ENCODE measurements at regions not wholly inside any gene's neighbourhood (a gene's known extent, or its start where the extent isn't known, plus 50 kb on each side); places are given as distances from the start of the nearest gene placed in this dataset.

- no peak overlapping the region for H2BK120ac ChIP-seq (replicated peaks; ENCODE audit: low read depth, low read length)
- no peak overlapping the region for H3K4me2 ChIP-seq (ENCODE audit: insufficient read depth in 1 of 2, low read depth in 2 of 2, low read length in 2 of 2)
- no peak overlapping the region for H3K14ac ChIP-seq (ENCODE audit: insufficient read length)
- no peak overlapping the region for H4K5ac ChIP-seq (ENCODE audit: insufficient read length, low read depth, low read length)
- no peaks in the 10 kb centered on the region for H3K27me3 ChIP-seq (replicated peaks in 1 of 4; ENCODE audit: control insufficient read depth in 3 of 4, extremely low read depth in 1 of 4, insufficient read depth in 3 of 4, low read length in 3 of 4)
- no peak overlapping the region for H2BK12ac ChIP-seq (ENCODE audit: low read depth, low read length)
- ChIA-PET CTCF (ENCODE audit: partially characterized antibody) (no interaction called here), POLR2A (ENCODE audit: partially characterized antibody) (no interaction called here)
- no peaks in the 10 kb centered on the region for H3K23me2 ChIP-seq (ENCODE audit: low read depth, low read length)
- H4K91ac ChIP-seq (replicated peaks; ENCODE audit: insufficient read length, low read length) = no peak overlapping the region
- H2BK15ac ChIP-seq (ENCODE audit: low read length) = no peak overlapping the region
- H3K79me2 ChIP-seq (ENCODE audit: control insufficient read depth in 1 of 2, insufficient read depth in 2 of 2, low read length in 2 of 2) = no peaks in the 10 kb centered on the region
- 84% methylated on average over 4 of the region's 6 CpGs; no CpG with 5 or more reads in 1 of the 2 experiments for WGBS, 2 experiments (ENCODE audit: extremely low coverage in 1 of 2, insufficient coverage in 1 of 2, insufficient read length in 1 of 2, insufficient replicate concordance in 2 of 2, low coverage in 1 of 2, low lambda C conversion rate in 2 of 2, missing lambda C conversion rate in 1 of 2)
- H3K4me1 ChIP-seq (replicated peaks in 1 of 4; ENCODE audit: control insufficient read depth in 3 of 4, insufficient read depth in 4 of 4, low read length in 3 of 4) = peaks cover 0 to 9% (median 0%) of the 10 kb centered on the region in 4 experiments; a peak in 3 of 7 replicates
- no peak overlapping the region for H2BK20ac ChIP-seq (ENCODE audit: low read length)
- no peaks in the 10 kb centered on the region for H3K9me3 ChIP-seq (ENCODE audit: insufficient read depth in 2 of 2, low read depth in 1 of 2, low read length in 1 of 2)
- no peak overlapping the region for H3K4me3 ChIP-seq (ENCODE audit: extremely low read depth in 1 of 4, insufficient read depth in 2 of 4, low read depth in 3 of 4, low read length in 4 of 4)
- FAIRE-seq (no peak), DNase-seq (ENCODE audit: low read depth in 1 of 2, low spot score in 2 of 2) (no peak)
- H2BK5ac ChIP-seq (ENCODE audit: low read depth, low read length) = no peak overlapping the region
- H4K8ac ChIP-seq (ENCODE audit: extremely low read depth, insufficient read depth, low read length) = no peak overlapping the region
- no peak overlapping the region for H2AK5ac ChIP-seq (ENCODE audit: low read depth, low read length)
- H3K36me3 ChIP-seq (ENCODE audit: control insufficient read depth in 2 of 4, insufficient read depth in 4 of 4, low read length in 3 of 4) = no peaks in the 10 kb centered on the region
- no peak overlapping the region for H3K23ac ChIP-seq (ENCODE audit: insufficient read length)
- no peak overlapping the region for H3K18ac ChIP-seq (ENCODE audit: extremely low read depth, low read length)
- no peak overlapping the region for H3K56ac ChIP-seq (replicated peaks; ENCODE audit: insufficient read length, low read depth, low read length)
- no peak overlapping the region for H2AFZ ChIP-seq (ENCODE audit: low read length)
- no peak overlapping the region for H3K27ac ChIP-seq (ENCODE audit: low read depth, low read length)
- no peak overlapping the region for H3K9ac ChIP-seq (replicated peaks in 1 of 4; ENCODE audit: extremely low read depth in 1 of 4, low read depth in 3 of 4, low read length in 3 of 4)
- TF ChIP-seq JUN (IDR thresholded peaks at IDR 0.05; ENCODE audit: low read depth, low read length) = no peak
- no peak for TF ChIP-seq POU5F1 (IDR thresholded peaks at IDR 0.05; ENCODE audit: low read depth, low read length)
- no peak for TF ChIP-seq EGR1 (IDR thresholded peaks at IDR 0.05; ENCODE audit: borderline replicate concordance, low read depth, low read length)
- TF ChIP-seq CBX8 (IDR thresholded peaks at IDR 0.05; ENCODE audit: borderline replicate concordance, low read depth, low read length) = no peak
- TF ChIP-seq TAF1 (IDR thresholded peaks at IDR 0.05; ENCODE audit: low read depth, low read length) = no peak
- TF ChIP-seq KDM4A (IDR thresholded peaks at IDR 0.05; ENCODE audit: low read depth, low read length, severe bottlenecking) = no peak
- no peak for TF ChIP-seq SP1 (IDR thresholded peaks at IDR 0.05; ENCODE audit: low read depth, low read length)
- TF ChIP-seq SP2 (IDR thresholded peaks at IDR 0.05; ENCODE audit: low read length) = no peak
- no peak for TF ChIP-seq E2F6 (IDR thresholded peaks at IDR 0.05)
- no peak for TF ChIP-seq POLR2A (IDR thresholded peaks at IDR 0.05; ENCODE audit: control extremely low read depth in 1 of 2, low read depth in 2 of 2, low read length in 2 of 2)
- no peak for TF ChIP-seq CTBP2 (IDR thresholded peaks at IDR 0.05; ENCODE audit: borderline replicate concordance, insufficient read depth, insufficient read length, low read length)
- no peak for TF ChIP-seq RXRA (IDR thresholded peaks at IDR 0.05; ENCODE audit: insufficient read depth, low read depth, low read length)
- no peak for TF ChIP-seq CHD1 (IDR thresholded peaks at IDR 0.05; ENCODE audit: low read depth, low read length)
- no peak for TF ChIP-seq TEAD4 (IDR thresholded peaks at IDR 0.05; ENCODE audit: low read depth, low read length)
- H3K79me1 ChIP-seq (ENCODE audit: low read depth, low read length) = no peaks in the 10 kb centered on the region
- no peaks in the 10 kb centered on the region for H4K20me1 ChIP-seq (replicated peaks in 1 of 2; ENCODE audit: control insufficient read depth in 1 of 2, insufficient read depth in 2 of 2, low read length in 2 of 2)
- H3K4ac ChIP-seq (replicated peaks; ENCODE audit: insufficient read length, low read depth, low read length) = no peak overlapping the region
These were observed 110.4 kb upstream of the ATXN3L start for GRCh38 chrX:13430136-13430827.

Data from H1 (cell line).